Limb (tissue), 2 donors: ENCODE measurements at regions not wholly inside any gene's neighbourhood (a gene's known extent, or its start where the extent isn't known, plus 50 kb on each side); places are given as distances from the start of the nearest gene placed in this dataset.
"Not testable (repeated sequence)": the region's sequence is repeated elsewhere in the genome, so short reads cannot be mapped to it uniquely, and the experiment has no call there.

Source experiments
- DNase-seq, 2 donors: peaks; one replicate each; pipeline ENCODE4 v3.0.0-alpha.2; 2016; ENCODE audit errors: extremely low spot score in 2 of 2

DNA sequence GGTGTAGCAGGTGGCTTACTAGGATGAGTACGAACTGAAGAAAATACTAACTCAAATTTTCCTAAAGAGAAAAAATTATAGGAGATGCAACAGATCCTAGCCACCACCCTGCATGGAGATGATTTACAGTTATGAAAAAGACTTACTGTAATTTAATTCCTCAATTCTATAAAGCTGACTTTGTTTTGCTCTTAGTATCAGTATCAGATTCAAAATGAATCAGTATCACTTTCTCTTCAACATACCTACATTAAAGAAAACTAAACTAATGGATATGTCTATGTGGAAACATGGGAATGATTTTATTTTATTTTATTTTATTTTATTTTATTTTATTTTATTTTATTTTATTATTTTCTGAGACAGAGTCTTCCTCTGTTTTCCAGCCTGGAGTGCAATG is 525.8 kb downstream of the NLGN4X start:
- DNase-seq, result no peak

DNA sequence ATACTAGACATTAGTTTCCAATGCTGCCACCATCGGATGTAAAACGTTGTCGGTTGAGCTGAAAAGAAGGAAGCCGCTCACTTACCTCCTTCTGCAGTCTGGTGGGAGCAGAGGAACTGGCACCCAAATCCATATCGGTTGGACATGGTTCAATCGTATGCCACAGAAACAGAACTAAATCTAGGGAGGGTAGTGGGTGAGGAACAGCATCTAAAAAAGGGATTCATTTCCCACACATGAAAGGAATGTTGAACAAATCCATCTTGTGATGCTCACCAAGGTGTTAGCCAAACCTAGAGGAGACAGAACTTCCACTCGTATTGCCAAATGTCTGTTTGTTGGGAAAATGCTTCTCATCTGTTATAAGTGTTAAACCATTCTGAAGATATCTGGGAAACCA is 532.7 kb downstream of the NLGN4X start:
- DNase-seq, result no peak

DNA sequence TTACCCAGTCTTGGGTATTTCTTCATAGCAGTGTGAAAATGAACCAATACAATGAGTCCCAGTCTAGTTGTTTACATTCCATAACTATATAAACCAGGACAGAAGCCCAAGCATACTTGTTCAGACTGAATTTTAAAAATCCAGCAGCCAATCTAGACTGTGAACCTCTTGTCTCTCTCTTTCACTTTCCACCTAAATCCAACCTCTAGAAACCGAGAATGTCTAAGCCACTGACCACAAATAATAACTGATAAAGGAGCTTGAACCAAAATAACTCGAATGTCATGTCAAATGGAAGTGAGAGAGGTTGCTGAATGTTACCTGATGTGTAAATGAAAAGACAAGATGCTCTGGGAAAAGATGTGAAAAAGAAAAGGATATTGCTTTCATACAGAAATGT is 544.7 kb downstream of the NLGN4X start:
- no peak for DNase-seq

DNA sequence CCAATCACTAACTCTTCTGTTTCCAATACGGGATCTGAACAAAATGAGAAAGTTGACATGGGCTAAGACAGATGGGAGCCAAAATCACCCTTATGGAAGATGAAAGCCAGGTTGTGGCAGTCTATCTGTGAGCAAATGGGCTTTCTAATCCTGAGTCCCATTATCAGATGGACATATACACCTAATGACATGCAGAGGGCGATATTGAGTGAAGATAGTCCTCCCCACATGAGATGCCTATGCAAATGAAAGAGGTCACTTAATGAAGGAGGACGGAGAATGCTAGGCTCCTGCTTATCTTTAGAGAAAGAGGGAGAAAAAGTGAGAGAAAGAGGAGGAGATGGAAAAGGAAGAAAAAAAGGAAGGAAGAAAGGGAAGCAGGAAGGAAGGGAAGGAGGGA is 547.5 kb downstream of the NLGN4X start:
- no peak for DNase-seq

DNA sequence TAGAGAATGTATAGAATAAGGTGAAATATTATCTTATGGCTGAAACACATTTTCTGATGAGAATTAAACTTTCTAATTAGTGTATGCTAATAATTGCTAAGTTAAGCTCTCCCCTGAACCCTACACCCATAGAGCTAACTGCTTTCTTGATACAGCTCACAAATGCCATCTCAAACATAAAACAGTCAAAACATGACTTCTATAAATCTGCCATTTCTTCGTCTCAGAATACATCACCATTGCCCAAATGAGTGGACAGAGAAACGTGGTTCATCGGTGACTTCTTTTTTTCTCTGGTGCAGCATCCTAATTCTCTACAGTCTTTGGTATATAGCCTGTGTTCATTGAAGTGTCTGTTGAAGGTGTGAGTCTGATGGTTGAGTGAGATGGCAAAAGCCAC is 554.6 kb downstream of the NLGN4X start:
- no peak for DNase-seq

DNA sequence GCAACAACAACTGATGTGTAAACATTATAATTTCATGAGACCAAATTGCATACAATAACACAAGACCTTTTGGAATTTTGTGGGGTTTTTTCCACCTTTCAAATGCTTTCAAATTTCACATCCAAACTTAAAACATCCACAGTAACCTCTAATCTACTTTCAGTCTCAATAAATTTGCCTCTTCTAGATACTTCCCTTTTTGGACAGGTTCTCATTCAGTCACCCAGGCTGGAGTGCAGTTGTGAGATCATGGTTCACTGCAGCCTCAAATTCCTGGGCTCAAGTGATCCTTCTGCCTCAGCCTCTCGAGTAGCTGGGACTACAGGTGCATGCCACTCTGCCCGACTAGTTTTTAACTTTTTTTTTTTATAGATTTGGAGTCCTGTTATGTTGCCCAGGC is 556.6 kb downstream of the NLGN4X start:
- no peak for DNase-seq

DNA sequence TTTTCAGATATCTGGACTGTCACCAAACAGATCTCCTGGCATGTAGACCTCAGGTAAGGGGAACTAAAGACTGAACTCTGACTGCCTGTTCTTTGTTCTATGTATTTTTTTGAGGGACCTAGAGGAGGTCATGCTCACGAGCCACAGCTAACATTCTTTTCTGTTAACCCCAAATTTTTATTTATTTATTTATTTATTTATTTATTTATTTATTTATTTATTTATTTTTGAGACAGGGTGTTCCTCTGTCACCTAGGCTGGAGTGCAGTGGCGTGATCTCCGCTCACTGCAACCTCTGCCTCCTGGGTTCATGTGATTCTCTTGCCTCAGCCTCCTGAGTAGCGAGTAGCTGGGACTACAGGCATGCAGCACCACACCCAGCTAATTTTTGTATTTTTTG is 562.0 kb downstream of the NLGN4X start:
- DNase-seq, result not testable (repeated sequence)

DNA sequence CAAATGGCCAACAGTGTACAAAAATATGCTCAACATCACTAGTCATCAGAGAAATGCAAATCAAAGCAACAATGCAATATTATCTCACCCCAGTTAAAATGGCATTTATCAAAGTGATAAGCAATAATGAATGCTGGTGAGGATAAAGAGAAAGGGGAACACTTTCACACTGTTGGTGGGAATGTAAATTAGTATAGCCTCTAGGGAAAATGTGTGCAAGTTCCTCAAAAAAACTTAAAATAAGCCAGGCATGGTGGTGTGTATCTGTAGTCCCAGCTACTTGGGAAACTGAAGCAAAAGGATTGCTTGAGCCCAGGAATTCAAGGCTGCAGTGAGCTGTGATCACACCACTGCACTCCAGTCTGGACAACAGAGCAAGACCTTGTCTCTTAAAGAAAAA is 572.1 kb downstream of the NLGN4X start:
- no peak for DNase-seq

DNA sequence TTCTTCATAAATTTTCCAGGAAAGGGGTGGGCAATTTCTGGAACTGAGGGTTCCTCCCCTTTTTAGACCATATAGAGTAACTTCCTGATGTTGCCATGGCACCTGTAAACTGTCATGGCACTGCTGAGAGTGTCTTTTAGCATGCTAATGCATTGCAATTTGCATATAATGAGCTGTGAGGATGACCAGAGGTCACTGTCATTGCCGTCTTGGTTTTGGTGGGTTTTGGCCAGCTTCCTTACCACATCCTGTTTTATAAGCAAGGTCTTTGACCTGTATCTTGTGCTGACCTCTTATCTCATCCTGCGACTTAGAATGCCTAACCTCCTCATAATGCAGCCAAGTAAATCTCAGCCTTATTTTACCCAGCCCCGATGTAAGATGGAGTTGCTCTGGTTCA is 577.8 kb downstream of the NLGN4X start:
- DNase-seq, result no peak

DNA sequence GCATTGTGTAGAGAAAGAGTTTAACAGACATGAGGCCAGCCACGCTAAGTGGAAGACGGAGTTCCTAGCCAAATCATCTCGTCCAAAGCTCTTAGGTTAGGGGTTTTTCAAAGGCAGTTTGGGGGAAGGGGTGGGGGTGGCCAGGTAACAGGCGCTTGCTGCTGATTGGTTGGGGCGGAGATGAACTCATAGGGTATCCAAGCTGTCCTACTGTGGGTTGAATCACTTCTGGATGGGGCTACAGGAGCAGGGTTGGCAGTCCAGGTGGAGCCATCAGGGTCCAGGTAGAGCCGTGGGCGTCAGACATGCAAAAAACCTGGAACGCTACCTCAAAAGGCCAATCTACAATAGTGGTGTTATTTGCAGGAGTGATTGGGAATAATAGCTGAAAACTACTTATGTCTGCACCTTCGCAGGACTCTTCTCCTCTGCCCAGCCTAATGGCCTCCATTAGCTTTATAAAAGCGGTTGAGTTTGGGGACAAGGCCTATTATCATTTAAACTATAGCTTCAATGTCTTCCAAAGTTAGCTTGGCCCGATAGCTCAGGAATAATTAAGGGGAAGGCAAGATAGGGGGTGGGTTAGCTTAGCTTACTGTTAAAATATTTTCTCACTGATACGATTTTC is 579.6 kb downstream of the NLGN4X start:
- DNase-seq, result no peak

DNA sequence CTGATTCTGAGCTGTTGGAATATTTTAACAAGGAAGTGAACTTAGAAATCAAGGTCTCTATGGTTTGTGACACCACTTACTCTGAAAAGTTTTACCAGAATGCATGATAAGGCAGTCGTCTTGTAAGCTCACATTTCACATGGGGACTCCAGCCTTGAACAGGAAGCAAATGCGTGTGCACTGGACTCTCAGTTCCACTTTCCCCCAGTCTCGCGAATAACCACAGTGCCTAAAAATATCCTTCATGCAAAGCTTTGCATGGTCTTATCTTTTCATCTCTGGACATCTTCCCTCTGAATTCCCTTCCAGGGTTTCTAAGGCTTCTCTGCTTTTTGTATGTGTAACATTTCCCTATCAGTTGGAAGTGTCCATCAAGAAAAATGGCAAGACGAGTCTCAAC is 581.8 kb downstream of the NLGN4X start:
- no peak for DNase-seq

DNA sequence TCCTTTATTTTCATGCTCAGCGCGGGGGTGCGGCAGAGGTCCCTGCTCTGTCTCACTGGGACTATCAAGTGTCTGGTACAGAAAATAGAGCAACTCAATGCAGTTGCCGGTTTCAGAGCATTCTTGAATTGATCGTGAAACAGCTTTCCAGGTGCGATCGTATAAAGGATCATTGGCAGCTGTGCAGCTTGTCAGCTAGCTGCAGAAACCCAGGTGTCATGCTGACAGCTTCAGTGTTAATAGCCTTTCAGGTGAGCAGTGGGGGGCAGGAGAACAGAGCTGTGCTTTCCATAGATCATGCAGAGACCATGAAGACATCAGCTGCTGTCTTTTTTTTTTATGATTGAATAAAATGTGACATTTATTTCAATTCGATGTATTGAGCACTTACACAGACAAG is 583.9 kb downstream of the NLGN4X start:
- no peak for DNase-seq

DNA sequence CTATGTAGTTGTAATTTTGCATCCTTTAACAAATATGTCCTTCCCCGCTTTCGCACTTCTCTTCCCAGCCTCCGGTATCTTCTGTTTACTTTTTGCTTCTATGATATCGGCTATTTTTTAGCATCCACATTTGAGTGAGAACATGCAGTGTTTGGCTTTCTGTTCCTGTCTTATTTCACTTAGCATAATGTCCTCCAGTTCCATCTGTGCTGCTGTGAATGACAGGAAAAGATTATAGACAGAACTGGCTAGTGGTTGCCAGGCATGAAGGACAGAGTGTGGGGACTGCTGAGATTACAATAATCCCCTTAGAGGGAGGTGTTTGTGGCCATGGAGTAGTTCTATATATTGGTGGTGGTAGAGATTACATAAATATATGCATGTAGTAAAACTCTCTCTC is 588.6 kb downstream of the NLGN4X start:
- DNase-seq, result no peak

DNA sequence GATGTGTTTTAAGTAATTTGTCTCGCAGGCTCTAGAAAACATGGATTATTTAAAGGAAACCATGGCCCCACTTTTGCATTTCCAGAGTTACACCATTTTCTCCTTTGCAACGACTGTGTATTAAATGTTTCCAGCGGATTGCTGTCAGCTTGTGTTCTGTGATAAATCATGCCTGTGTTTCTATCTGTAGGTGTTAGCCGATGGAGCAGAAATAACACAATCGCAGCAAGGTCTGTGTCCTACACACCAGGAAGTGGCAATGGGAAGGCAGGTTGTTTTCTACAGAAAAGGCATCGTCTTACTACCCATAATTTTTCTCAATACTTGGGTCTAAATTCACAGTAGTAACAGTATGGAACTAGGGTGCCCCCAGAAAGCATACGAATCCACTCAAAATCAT is 590.1 kb downstream of the NLGN4X start:
- no peak for DNase-seq

DNA sequence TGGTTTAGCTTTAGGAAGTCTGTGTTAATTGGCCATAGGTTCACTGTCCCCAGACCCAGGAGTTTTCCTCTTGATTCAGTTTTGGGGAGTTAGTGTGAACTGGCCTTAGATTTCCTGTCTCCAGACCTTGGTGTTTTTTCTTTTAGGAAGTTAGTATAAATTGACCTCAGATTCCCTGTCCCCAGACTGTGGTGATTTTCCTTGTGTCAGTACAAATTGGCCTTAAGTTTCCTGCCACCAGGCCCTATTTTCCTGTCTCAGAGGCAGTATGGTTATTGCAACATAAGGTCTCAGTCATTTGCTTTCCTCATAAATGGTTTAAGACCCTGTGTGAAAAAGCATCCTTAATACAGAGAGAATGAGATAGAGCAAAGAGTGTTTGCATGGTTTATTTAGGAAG is 595.8 kb downstream of the NLGN4X start:
- no peak for DNase-seq

DNA sequence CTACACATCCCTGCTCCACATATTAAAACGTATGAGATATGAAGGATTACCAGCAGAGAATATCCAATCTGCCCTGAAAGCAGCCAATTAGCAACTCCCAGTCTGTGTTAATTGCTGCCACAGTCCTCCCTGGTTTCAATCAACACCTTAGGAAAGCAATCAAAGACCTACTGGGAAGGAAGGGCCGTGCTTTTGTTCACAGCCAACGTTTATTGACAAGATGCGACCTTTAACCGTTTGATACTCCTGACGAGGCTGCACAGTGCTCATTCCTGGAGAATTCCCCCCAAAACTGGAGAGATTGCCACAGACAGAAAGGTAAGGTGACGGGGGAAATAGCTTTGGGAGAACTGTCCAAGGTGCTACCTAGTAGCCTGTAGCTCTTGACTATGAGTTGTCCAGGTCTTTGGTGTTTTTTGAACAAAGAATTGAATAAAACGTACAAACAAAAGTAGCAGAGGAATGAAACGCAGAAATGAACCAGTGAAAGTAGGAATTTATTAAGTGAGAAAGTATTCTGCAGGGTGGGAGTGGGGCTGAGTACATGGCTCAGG is 596.5 kb downstream of the NLGN4X start:
- no peak for DNase-seq

DNA sequence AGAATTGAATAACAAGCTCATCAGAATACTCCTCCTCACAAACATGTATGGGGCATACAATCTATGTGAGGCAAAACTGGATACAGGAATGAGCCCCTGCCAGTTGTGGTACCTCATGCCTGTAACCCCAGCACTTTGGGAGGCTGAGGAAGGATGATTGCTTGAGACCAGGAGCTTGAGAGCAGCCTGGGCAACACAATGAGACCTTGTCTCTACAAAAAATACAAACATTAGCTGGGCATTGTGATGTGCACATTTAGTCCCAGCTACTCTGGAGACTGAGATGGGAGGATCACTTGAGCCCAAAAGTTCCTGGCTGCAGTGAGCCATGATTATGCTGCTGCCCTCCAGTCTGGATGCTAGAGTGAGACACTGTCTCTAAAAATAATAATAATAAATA is 611.0 kb downstream of the NLGN4X start:
- no peak for DNase-seq

DNA sequence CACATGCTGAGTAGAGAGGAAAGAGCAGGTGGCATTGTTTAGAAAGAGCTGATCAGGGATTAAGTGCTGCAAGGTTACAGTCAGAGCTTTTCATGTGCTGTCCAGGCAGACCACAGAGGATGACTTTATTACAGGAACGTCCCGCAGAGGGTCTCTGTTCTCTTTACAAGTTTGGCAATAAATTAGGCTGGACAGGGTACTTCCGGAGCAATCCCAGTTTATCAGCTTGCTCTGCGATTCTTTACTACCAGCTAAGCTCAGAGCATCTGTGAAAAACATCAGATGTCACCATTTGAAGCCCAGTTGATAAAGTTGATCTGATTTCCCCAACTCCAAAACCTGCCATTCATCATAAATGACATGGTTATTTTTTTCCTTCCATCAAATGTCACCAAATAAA is 633.1 kb downstream of the NLGN4X start:
- no peak for DNase-seq

DNA sequence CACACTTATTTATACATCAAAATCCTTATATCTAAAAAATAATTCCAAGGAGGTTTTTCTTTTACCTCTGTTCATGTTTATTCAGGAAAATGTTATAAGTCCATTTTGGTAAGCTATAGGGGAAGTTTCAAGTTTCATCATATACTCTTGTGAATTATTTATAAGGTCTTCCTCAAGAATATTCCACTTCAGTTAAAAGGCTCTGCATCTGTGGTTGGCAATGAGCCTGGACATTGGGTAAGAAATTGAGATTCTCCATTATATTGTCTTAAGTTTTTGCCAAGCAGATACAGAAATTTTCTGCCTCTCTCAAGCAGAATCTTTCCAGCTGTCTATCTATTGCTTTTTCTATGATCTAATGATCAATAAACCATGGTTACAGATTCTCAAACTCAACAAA is 641.9 kb downstream of the NLGN4X start:
- DNase-seq, result no peak

DNA sequence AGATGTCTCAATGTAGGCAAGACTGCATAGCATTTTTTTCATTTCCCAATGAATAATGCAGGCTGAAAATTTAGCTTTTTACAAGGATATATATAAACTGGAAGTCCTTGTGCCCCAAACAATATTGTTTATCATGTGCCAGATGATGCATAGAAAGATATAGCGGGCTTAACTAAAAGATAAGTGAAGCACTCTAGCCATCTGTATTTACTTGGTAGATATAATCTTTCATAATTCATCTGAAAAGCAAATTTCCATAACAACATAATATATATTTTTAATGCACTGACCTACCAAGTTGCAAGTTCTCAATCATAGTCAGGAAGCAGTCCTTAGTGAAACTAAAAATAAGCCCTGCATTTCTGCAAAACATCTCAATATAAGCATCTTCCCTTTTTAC is 653.3 kb downstream of the NLGN4X start:
- no peak for DNase-seq

DNA sequence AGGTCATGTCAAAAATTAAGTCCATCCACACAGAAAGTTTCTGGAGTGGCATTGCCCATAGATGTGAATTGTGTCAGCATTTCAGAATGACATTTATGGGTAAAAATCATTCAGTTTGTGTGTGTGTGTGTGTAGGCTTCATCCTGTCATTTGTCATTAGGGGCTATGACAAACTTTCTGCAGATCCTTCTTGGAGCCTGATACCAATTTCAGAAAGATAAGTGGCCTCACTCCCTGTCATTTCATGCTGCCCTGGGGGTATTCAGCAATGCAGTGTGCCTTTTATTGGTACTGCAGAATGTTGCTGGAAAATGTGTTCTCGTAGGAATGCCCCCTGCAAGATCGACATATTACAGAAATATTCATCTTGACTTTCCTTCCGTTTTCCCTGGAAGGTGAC is 659.7 kb downstream of the NLGN4X start:
- DNase-seq, result no peak

DNA sequence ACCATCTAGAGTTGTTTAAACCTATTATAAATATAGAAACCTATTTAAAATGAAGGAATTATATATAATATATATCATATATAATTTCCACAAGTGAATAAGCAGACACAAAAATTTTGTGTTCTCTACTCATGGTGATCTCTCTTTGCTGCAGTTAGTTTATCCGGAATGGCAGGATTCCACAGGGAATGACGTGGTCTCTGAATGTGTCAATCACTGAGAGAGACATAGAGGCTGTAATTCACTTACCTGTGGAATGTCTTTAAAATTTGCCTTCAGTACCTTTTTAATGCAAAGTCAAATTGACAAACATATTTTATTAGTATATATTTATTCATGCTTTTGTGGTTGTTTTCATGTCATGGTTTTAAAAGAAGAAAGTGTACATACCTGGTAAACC is 669.3 kb downstream of the NLGN4X start:
- DNase-seq, result no peak

DNA sequence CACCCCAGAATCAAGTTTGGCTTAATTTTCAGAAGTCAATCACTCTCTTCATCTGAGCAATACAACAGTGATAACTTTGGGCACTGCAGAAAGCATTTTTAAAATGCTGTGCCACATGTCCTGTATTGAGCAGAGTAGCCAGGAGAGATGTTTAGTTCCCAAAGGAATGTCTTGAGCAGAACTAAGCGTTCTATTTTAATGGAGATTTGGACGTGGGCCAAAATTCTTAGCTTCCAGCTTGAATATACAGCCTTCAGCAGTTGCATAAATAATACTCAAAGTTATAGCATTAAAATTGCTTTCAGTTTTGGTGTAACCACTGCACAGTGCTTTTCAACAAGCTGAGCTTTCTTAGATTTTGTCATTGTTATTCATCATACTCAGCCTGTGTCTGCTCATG is 679.2 kb downstream of the NLGN4X start:
- no peak for DNase-seq

DNA sequence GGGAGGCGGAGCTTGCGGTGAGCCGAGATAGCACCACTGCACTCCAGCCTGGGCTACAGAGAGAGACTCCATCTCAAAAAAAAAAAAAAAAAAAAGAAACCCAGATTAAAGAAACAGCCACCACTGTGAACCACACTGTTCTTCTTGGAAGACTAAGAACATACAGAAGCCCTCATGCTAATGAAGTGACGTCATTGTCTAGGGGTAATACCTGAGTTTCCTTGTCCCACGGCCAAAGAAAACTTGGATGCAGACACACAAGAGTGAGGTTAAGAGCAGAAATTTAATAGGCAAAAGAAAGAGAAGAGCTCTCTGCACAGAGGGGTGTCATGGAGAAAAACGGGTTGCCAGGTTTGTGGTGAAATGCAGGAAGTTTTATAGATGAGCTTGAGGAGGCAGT is 691.6 kb downstream of the NLGN4X start:
- DNase-seq, result no peak
